ENCODE measurements at regions not wholly inside any gene's neighbourhood (a gene's known extent, or its start where the extent isn't known, plus 50 kb on each side); places are given as distances from the start of the nearest gene placed in this dataset.

DNA sequence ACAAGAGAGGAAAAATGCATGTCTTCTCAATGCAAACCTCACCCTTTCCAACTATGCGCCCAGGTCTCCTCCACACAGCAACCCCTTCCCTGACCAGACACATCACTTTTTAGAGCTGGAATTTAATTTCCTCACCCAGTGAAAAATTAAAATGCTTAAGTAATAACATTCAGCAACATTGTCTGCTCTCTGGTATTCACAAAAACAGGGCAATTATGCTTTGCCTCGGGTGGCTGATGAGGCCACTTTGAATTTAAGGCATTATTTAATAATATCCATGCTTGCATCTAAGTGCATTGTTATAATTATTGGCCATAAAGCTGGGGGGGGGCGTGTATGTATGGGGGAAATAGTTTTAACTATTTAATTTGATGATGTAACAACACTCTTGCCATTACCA is 777.8 kb upstream of the NRSN1 start:
- intact Hi-C loops (cut with micrococcal nuclease), result no loop called here
- no peak for ATAC-seq
- no peak for DNase-seq

DNA sequence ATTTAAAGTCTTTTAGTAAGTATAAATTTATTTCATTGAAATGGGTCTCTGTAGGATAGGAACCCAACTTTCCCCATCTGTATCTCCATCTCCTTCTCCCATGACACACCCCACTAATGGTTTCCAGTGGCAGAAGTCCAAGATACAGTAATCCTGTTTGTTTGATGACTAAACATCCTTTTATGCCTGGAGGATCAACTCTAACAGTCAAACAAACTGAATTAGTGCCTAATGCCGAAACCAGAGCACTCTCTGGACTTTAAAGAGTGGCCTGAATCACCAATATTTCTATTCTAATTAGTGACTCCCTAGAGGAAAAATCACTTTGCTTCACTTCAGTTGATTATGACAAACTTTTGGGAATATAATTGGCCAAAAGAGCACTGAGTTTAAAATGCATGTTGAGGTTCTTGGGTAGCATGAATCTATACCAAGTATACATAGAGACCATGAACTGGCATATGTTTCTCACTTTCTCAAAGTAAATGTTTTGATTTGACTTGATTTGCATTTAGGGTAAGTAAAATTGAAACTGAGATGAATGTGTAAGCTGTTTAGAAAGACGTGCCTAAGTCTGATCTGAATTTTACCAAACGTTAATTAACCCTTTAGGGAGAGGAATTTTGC is 776.4 kb upstream of the NRSN1 start:
- intact Hi-C loops (cut with micrococcal nuclease), result no loop called here
- ATAC-seq (no peak), DNase-seq (no peak)

DNA sequence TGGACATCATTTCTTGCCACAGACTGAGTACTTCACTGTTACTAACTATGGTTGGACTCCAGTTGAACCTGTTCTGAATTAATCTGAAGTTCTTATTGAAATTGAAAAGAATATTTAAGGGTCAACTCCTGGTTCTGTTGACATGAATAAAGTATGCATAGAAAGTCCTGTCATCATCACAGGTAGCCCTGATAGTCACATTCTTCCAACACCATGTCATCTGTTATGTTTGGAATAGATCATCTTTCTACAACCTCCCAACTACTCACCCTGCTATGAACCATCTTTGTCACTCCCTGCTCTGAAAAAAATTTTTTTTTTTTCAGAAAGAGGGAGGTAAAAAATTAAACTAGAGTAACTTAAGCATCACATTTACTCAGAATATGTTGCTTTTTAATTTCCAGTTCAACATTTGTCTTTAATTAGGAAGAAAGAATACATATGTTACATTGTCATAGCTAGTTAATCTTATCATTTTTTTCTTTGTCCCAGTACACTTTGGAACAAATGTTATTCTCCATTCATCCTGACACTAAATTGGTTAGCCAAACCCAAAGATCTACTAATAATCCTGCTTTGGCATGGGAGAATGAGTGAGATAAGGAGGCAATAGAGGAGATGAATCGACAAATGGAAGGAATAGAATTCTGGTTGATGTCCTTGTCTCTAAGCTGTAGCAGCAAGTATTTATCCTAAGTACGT is 775.1 kb upstream of the NRSN1 start:
- DNase-seq (no peak), ATAC-seq (no peak)
- intact Hi-C loops (cut with micrococcal nuclease), result no loop called here

DNA sequence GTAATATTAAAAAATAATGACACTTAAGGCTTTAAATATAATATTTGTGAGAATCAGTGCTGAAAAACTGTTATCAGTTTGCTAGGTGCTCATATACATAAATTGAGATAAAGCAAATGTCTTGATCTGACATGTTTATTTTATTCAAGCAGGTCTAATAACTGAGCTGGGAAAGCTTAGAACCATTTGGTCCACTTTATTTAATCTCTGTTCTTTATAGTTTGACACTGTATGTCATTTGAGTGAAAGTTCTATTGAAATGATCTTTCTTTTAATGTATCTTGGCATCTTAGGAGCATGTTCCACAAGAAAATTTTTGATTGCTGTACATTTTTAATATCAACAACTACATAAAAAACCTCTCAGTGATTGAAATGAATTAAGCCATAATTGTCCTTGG is 772.0 kb upstream of the NRSN1 start:
- ATAC-seq, result no peak

DNA sequence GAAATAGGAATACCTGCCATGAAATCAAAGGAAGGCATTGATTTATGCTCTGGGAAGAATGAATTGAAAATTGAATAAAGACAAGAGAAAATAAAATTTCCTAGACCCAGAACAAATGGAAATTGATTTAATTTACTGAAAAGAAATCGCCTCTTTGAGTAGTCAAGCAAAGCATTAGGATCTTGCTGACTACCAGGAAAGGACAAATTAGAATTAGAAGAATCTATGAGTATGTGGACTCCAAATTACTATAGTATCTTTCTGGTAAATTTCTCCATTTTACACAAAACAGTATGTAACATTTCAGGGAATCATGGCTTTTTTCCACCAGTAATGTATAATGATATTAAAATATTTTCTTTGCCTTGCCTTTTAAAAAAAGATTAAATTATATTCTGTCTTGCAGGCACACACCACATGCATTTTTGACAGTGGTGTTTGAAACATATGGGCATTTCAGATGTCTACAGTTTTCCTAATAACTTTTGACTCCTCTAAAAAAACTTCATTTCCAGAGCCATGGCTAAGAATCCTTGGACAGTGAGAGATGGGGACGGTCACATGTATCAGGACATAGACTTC is 768.7 kb upstream of the NRSN1 start:
- intact Hi-C loops (cut with micrococcal nuclease), result no loop called here
- DNase-seq, result no peak
- ATAC-seq, result no peak

More for the DNA sequence above, 772.0 kb upstream of the NRSN1 start:
- intact Hi-C loops (cut with micrococcal nuclease), result no loop called here
- DNase-seq, result no peak

DNA sequence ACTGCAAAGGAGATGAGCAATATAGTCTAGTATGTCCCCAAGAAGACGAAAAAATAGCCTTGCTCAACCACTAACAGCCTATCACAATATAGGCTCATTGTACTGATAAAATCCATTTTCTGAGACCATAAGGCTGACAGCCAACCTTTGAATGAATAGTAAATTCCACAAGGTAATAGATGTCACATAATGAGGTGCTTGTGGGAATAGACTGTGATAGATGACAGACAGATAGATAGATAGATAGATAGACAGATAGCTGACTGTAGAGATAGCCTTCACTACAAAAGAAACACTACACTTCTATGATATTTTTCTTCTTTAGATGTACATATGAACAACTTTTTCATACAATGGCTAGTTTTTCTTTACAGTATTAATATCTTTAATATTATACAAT is 760.3 kb upstream of the NRSN1 start:
- intact Hi-C loops (cut with micrococcal nuclease), result no loop called here
- ATAC-seq (no peak), DNase-seq (no peak)

DNA sequence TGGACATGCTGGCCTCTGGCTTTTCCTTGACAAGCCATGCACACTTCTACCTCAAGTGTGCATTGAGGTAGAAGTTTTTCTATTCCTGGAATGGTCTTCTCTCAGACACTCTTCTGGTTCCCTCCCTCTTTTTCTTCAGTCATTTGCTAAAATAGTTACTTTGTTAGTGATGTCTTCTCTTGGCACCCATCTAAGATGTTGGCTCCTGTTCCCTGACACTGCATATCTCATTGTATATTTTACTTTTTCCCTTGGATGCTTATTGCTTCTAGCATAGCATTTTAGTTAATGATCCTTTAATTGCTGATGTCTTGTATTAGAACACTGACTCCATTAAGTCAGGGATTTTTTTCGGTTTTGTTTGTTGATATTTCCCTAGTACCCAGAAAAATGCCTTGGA is 758.7 kb upstream of the NRSN1 start:
- ATAC-seq (no peak), DNase-seq (no peak)
- intact Hi-C loops (cut with micrococcal nuclease), result no loop called here

DNA sequence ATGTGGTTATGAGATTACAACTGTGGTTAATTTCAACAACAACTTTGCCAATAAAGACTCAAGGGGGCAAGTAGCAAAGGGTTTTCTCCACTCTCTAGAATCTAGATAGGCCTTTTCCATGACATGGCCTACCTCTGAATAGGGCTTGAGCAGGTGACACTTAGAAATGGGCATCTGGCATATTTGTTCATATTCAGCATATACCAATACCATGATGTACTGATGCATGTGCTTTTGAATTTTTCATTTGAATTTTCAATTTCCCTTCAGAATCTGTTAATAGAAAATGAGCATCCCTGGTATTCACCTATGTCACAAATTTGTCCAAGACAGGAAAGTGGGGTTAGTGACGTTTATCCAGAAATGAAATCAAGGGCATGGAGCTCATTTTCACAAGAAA is 757.5 kb upstream of the NRSN1 start:
- intact Hi-C loops (cut with micrococcal nuclease), result no loop called here
- ATAC-seq (no peak), DNase-seq (no peak)

DNA sequence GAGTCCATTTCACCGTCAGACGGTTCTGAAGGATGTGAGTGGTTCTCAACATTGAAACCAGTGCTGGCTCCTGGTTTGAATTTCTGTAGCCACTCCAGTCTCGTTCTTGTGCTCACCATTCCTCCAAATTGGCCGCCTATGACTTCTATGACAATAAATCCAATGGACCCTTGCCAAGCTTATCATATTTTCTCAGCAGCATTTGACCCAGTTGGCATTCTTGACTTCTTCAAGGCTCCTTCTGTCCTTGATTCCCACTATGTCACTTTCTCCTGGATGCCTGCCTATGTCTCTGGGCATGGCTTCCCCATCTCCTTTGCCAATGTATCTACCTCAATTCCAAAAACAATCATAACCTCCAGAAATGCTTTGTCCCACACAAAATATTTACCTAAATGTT is 756.0 kb upstream of the NRSN1 start:
- DNase-seq (no peak), ATAC-seq (no peak)
- intact Hi-C loops (cut with micrococcal nuclease), result no loop called here

DNA sequence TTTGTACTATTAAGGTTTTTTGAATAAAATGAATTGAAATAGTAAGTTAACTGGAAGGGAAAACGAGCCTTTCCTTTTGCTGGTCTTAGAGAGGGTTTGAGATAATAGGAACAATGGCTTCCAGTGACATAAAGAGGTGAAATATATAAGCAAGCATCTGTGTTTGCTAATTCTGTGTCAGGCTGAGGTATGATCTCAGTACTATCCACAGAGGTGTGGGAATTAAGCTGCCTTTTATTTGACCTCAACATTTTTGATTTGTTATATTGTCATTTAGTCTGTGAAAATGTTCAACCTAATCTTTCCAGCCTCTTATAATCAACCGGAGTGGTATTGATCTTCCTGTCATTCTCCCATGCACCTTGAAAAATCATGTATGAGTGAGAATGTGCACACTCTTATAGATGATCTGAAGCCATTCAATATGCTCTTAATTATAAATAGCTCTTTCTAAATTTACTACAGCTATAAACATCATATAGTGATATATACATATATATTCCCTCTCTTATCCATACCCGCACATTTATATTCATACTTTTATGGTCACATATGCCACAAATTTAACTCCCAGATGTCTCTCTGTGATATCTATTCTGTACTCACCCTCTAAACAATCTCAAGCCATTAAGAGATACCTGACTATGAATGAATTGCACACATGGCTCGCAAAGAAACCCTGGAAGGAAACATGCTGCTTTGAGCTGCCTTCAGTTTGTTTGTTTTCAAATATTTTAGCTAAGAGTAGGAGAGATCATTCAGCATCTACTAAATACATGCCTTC is 754.7 kb upstream of the NRSN1 start:
- no peak for ATAC-seq
- DNase-seq, result no peak
- intact Hi-C loops (cut with micrococcal nuclease), result no loop called here

DNA sequence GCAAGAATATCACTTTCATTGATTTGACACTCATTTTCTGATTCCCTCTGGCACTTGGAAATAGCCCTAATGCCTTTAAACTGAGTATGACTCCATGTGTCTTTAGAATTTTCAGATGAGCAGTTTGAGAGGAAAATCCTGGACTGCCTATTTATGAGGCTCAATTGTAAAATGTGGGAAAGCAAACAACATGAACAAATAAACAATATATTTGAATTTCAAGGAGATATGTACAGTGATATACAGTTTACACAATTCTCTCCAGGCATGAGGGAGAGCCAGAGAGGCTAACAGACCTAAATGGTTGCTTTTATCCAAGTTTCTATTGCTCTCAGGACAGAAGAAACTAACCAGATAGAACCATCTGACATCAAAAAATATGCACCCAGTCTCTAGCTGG is 748.2 kb upstream of the NRSN1 start:
- no peak for DNase-seq

DNA sequence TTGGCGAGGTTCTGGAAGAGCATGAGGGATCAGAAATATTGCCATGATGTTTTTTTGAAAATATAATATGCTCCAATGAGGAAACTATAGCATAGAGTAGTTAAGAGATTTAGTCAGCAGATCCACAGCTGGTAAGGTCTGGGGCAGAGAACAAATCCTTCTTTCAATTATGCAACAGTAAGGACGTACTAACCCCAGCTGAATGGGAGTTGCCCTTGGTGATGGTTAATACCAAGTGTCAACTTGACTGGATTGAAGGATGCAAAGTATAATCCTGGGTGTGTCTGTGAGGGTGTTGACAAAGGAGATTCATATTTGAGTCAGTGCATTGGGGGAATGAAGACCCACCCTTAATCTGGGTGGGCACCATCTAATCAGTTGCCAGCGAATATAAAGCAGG is 745.5 kb upstream of the NRSN1 start:
- intact Hi-C loops (cut with micrococcal nuclease), result no loop called here
- ATAC-seq, result no peak

More for the DNA sequence above, 748.2 kb upstream of the NRSN1 start:
- intact Hi-C loops (cut with micrococcal nuclease), result no loop called here
- no peak for ATAC-seq

DNA sequence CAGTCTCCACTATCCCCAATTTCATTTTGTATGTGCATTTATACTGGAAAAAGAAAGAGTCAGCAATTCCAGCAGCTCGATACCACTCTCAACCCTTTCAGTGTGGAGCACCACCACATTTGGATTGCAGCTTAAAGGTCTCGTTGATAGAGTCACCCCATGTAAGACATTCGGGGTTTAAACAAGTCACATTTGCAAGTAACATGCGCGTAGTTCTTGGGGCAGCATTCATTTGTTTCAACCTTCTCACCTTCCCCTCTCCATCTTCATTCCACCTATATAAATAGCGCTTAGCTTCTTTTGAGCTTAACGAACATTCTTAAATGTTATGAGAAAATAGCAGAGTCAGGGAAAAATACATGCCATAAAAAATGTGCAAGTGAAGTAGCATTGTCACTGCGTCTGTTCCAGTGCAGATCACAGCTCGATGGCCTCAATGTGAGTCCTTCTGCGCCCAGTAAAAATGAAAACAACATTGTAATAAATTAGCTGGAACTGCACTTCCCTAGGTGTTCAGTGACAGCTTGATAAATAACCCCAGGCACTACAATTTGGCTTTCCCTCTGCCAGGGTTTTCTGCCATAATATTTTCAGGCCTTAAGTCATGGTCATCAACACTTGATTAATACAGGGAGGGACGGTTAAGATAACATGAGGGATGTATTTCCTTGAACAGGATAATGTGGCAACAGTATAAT is 737.8 kb upstream of the NRSN1 start:
- DNase-seq (no peak), ATAC-seq (no peak)
- intact Hi-C loops (cut with micrococcal nuclease), result no loop called here

More for the DNA sequence above, 745.5 kb upstream of the NRSN1 start:
- no peak for DNase-seq

DNA sequence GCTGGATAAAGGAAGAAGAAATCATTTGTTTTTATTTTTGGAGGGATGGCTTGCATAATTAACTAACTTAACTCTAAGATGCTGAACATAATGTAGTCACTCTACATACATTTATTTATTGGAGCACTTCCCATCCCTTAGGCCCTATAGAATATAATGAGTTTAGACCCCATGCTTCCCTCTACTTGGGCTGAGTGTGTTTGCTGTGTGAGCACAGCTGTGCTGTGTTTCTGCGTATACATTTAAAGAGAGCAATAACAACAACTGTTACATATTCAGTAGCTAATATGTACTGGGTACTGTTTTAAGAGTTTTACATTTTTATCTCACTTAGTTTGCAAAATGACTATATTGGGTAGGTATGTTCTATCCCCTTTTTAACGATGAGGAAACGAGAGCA is 736.6 kb upstream of the NRSN1 start:
- no peak for ATAC-seq
- intact Hi-C loops (cut with micrococcal nuclease), result no loop called here
- no peak for DNase-seq

DNA sequence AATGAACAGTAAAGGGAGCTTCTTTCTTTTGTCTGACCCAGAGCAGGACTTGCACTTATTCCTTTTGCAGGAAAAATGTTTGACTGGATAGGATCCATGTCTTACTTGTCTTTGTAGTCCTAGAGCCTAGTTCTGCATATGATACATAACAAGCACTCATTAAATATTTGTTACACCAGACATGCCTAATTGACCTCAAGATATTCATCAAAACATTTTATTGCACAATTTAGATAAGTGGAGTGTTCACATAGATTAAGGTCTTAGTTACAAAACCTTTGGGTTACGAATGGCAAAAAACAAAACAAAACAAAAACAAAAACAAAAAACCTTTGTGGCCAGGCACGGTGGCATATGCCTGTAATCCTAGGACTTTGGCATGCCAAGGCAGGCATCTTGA is 735.8 kb upstream of the NRSN1 start:
- intact Hi-C loops (cut with micrococcal nuclease), result no loop called here
- no peak for ATAC-seq
- no peak for DNase-seq

DNA sequence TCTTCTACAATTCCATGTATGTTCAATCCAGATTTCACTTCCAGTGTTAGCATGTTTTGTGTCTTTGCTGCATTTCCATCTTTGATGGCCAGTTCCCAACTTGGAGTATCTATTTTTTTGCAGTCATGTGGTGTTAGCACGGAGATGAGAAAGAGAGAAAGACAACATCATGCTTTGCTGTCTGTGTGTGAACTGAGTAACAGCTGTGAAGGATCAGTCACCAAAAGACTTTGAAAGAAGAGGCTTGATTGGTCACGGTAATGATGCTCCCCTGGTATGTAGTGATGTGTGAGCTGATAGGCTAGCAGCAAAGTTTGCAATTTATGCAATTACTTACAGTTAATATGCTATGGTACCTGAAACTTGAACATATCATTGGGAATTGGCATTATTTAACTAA is 731.3 kb upstream of the NRSN1 start:
- DNase-seq (no peak), ATAC-seq (no peak)
- intact Hi-C loops (cut with micrococcal nuclease), result no loop called here

DNA sequence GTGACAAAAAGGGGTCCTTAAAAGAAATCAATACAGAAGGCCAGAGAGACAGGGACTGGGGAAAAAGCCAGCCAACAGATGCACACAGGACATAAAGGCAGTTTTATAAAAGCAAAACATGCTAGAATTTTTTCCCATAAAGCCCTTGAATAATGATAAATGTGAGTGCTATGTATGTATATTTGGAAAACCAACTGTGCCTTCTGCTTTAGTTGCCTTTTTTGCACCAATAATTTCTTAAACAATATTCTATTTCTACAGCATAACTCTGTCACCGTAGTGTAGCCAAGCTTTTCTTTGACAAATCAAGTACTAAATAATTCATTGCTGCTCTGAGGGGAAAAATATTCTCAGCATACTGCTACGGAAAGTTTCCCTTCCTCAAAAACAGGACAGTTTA is 730.6 kb upstream of the NRSN1 start:
- DNase-seq (no peak), ATAC-seq (no peak)
- intact Hi-C loops (cut with micrococcal nuclease), result no loop called here

DNA sequence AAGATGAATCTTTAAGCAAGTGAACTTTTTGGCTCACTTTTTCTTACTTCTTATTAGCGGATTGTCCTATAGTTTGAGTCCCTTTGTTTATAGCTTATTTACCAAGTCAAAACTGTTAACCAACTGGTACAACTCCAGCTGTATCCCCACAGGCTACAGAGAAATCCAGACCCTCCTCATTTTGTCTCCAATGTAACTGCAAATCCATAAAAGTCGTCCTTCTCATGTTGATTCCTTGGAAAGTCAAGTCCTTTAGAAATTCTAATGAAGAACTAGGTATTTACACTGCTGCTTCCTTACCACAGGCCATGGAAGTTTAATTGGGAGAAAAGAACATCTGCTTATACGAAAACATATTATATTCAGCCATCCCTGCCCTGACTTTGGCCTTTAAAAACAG is 729.1 kb upstream of the NRSN1 start:
- DNase-seq, result no peak
- intact Hi-C loops (cut with micrococcal nuclease), result no loop called here
- no peak for ATAC-seq

DNA sequence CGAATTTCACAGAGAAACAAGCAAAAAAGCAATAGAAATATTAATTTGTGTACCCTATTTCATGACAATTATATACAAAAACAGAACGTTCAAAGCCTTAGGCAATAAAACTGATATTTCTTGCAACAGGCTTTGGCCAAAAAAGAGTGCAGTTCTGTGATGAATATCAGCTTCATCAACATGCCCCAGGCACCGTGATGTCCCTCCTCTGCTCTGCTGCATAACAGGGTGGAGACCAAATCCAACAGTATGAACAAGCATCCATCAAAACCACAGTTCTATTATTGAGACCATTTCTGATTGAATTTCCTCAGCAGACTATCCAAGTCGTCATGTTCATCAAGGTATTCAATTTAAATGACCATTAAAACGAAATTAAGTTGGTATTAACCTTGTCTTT is 722.6 kb upstream of the NRSN1 start:
- ATAC-seq (no peak), DNase-seq (no peak)
- intact Hi-C loops (cut with micrococcal nuclease), result no loop called here

DNA sequence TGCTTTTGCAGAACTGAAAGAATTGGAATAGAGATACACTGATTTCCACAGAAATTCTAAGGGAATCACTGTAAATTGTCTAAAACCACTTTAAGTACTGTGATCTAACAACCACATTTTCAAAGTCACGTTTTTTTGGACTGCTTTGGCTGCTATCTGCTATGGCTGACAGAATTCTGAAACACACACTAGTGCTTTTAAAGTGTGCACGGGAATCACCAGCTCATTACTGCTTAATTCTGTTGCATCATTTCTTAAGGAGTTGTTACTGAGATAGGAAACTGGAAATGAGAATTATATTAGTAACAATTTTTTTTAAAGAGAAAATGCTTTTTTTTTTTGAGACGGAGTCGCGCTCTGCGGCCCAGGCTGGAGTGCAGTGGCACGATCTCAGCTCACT is 716.5 kb upstream of the NRSN1 start:
- intact Hi-C loops (cut with micrococcal nuclease), result no loop called here
- ATAC-seq (no peak), DNase-seq (no peak)

Measured in left ventricle myocardium superior (tissue), 1 donor.